Cardiac muscle cell (in vitro differentiated cells and primary cell): ENCODE measurements at regions not wholly inside any gene's neighbourhood (a gene's known extent, or its start where the extent isn't known, plus 50 kb on each side); places are given as distances from the start of the nearest gene placed in this dataset.

Experiments
- DNase-seq, 2 donors: peaks; one replicate each; pipeline versions ENCODE4 v3.0.0 to v3.0.0-alpha.2; 2010 to 2017; ENCODE audit warnings: low read depth in 1 of 2, low spot score in 1 of 2
- H3K27ac ChIP-seq: fragments of 200-600 bp; sonication (generic); 2 replicates; pipeline ENCODE4 v1.5.1; 2016
- H3K27me3 ChIP-seq: fragments of 200-600 bp; sonication (generic); 2 replicates; pipeline ENCODE4 v1.6.0; 2016; ENCODE audit warnings: control low read depth
- H3K36me3 ChIP-seq: fragments of 200-600 bp; sonication (generic); 2 replicates; pipeline ENCODE4 v1.5.1; 2016; ENCODE audit warnings: control low read depth
- H3K4me1 ChIP-seq: fragments of 200-600 bp; sonication (generic); 2 replicates; pipeline ENCODE4 v1.8.1; 2017; ENCODE audit warnings: low read depth, mild to moderate bottlenecking, mixed run types
- H3K4me3 ChIP-seq: fragments of 200-600 bp; sonication (generic); 2 replicates; pipeline ENCODE4 v1.5.1; 2016; ENCODE audit warnings: mild to moderate bottlenecking
- H3K9me3 ChIP-seq: fragments of 200-600 bp; sonication (generic); 2 replicates; pipeline ENCODE4 v1.5.1; 2017; ENCODE audit warnings: low read depth, mild to moderate bottlenecking, control low read depth
- CTCF ChIP-seq: IDR thresholded peaks from 2 replicates; pipeline ENCODE4 v1.5.1; 2012; ENCODE audit warnings: low read depth, mild to moderate bottlenecking, low read length

- Histone ChIP-seq H3K4me1 (no peaks in the 10 kb centered on the region), H3K4me3 (no peak overlapping the region), H3K36me3 (no peaks in the 10 kb centered on the region), H3K9me3 (no peaks in the 10 kb centered on the region), H3K27ac (no peak overlapping the region), H3K27me3 (peaks cover 35% of the 10 kb centered on the region)
- DNase-seq: no peak
- no peak for TF ChIP-seq CTCF
Observed at GRCh38 chr17:79415365-79415764, 195.5 kb downstream of the RBFOX3 start.

GRCh38 chr17:79414793-79415211 is 196.0 kb downstream of the RBFOX3 start:
- Histone ChIP-seq H3K36me3 (no peaks in the 10 kb centered on the region), H3K27me3 (peaks cover 35% of the 10 kb centered on the region), H3K4me1 (no peaks in the 10 kb centered on the region), H3K27ac (no peak overlapping the region), H3K9me3 (no peaks in the 10 kb centered on the region), H3K4me3 (no peak overlapping the region)
- no peak for TF ChIP-seq CTCF
- DNase-seq: no peak

- Histone ChIP-seq H3K27ac (no peak overlapping the region), H3K4me1 (no peaks in the 10 kb centered on the region), H3K4me3 (no peak overlapping the region), H3K27me3 (peaks cover 35% of the 10 kb centered on the region), H3K36me3 (no peaks in the 10 kb centered on the region), H3K9me3 (no peaks in the 10 kb centered on the region)
- no peak for DNase-seq
- no peak for TF ChIP-seq CTCF
Observed at GRCh38 chr17:79414063-79414792, 196.6 kb downstream of the RBFOX3 start.

- no peak overlapping the region for H3K4me3 ChIP-seq
- H3K9me3 ChIP-seq: no peaks in the 10 kb centered on the region
- no peak overlapping the region for H3K27ac ChIP-seq
- TF ChIP-seq CTCF: no peak
- no peaks in the 10 kb centered on the region for H3K36me3 ChIP-seq
- DNase-seq: no peak
- H3K4me1 ChIP-seq: no peaks in the 10 kb centered on the region
- H3K27me3 ChIP-seq: peaks cover 36% of the 10 kb centered on the region
Observed at GRCh38 chr17:79413611-79414010, 197.2 kb downstream of the RBFOX3 start.

GRCh38 chr17:79412886-79413390 is 197.9 kb downstream of the RBFOX3 start:
- DNase-seq: no peak
- no peak for TF ChIP-seq CTCF
- no peaks in the 10 kb centered on the region for H3K36me3 ChIP-seq
- no peaks in the 10 kb centered on the region for H3K9me3 ChIP-seq
- no peak overlapping the region for H3K27ac ChIP-seq
- H3K4me3 ChIP-seq: no peak overlapping the region
- no peaks in the 10 kb centered on the region for H3K4me1 ChIP-seq
- H3K27me3 ChIP-seq: peaks cover 35% of the 10 kb centered on the region
